ENCODE measurements at regions not wholly inside any gene's neighbourhood (a gene's known extent, or its start where the extent isn't known, plus 50 kb on each side); places are given as distances from the start of the nearest gene placed in this dataset.

GRCh38 chr15:70319466-70319865 lies 221.7 kb upstream of the TLE3 start:
- DNase-seq, result no peak

GRCh38 chr15:70318594-70319465 lies 221.1 kb upstream of the TLE3 start:
- DNase-seq, result no peak

- DNase-seq, result no peak
These were observed 218.4 kb upstream of the TLE3 start for GRCh38 chr15:70316059-70316600.

DNA sequence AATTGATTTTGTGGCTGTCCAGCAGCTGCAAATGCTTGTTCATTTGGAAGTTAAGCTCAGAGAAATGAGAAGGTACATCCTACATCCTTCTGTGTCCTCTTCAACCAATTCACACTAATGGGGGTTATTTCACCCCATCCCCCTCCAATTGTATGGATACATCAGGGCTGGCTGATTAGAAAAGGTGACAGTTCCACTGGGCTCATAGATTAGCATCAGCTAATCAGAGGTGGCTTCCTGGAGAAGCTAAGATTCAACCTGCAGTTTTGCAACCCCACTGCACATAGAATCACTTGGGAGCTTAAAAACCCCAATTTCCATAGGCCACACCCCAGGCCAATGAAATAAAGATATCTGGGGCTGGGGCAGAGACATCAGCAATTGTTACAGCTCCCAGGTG lies 217.7 kb upstream of the TLE3 start:
- no peak for DNase-seq

- DNase-seq, result no peak
These were observed 217.0 kb upstream of the TLE3 start for GRCh38 chr15:70314688-70315087.

DNA sequence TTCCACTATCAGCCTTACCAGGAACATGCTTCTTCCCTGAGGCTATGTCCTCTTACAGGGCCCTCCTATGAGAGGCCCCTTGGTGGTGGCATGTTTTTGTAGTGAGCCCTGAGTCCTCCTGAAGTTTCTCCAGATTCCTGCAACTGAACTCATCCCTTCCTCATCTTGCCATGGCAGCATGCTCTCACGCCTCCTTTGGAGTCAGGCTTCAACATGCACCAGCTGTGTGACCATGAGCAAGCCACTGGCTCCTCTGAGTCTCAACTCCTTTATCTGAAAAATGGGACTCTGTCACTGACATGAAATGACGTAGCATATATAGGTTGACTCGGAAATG lies 216.3 kb upstream of the TLE3 start:
- no peak for DNase-seq

DNA sequence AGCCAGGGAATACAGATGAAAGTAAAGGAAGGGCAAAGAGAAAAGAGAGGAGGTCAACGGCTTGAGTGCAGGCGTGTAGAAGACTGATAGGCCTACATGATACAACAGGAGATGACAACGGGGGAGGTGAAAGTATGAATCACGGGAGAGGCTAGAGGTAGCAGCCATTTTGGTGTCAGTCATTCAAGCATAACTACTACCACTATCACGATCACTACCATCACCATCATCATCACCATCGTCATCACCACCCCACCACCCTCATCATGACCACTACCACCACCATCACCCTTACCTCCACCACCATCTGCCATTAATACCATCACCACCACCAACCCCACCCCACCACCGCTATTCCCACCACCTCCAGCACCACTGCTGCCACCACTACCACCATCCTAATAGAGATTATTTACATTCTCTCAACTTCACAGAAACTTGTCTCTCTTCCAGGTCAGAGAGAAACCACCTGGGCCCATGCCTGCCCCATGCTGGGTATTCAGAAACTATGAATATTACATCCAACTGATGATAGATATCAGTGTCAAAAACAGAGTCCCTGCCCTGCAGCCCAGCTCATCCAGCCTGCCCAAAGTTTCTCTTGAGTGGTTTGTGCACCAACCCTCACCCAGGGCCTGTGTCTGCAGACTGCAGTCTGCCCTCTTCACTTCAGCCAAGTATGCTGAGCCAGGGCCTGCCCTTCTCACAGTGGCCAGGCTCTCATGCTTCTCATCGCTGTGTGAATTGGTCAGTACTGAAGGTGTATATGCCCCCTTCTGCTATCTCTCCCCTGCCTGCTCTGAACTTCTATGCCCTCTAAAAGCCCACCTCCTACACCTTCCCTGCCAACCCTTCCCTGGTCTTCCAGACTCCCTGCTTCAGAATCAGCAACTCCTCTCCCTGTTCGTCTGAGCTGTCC lies 215.6 kb upstream of the TLE3 start:
- no peak for DNase-seq

DNA sequence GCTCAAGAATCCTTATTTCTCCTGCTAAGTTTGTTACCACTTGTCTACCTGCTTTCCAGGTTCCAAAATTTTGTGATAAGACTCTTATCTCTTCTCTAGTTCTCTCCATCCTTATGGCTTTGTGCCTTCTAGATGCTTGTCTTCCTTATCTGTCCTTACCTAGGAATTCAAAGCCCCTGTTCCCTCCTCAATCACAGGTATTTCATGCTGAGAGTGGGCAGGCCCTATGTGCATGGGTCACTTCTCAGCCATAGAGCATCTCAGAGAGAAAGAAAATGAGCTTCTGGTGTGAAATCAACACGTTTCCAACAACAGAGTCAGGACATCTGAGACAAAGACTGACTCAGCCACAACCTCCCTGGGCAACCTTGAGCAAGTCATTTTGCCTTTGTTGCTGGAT lies 214.1 kb upstream of the TLE3 start:
- no peak for DNase-seq

DNA sequence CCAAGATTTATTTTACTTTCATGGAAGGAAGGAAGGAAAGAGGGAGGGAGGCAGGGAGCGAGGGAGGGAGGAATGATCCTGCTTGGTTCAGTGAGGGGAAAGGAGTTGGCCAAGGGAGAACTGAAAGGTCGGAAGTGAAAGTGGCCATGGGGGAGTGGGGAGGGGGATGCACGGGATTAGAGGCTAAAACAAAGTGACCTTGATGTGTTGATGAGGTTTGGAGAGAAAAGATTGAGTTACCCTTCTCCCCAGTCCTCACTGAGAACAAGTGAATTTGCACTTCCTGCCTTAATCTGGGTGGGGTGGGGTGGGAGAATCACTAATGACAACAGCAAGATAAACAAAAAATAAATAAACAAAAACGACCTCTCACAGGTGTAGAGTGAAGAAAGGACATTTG lies 212.0 kb upstream of the TLE3 start:
- no peak for DNase-seq

DNA sequence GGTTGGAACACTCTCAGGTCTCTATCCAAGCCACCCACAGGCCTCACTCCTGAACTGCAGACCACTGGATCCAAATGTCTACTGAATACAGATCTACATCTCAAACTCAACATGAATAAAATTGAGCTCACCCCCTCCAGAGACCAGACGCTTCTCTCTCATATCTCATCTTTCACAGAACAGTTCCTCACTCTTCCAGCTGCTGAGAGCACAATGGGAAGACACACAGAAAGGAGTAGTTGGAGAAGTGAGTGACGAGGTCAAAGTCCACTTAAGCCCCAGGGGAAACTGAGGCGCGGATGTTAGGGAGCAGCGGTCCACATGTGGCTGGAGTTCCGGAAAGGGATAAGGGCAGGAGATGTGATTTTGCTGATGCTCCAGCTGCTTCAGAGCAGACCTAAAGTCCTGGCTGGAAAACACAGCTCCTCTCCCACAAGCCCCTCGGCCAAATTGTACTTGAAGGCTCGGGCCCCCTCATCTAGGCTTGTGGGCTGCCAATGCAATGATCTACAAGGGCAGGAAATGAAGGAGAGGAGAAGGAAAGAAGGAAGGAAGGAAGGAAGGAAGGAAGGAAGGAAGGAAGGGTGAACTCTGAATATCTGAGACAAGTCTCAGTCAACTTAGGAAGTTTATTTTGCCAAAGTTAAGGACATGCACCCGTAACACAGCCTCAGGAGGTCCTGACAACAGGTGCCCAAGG lies 211.2 kb upstream of the TLE3 start:
- no peak for DNase-seq

DNA sequence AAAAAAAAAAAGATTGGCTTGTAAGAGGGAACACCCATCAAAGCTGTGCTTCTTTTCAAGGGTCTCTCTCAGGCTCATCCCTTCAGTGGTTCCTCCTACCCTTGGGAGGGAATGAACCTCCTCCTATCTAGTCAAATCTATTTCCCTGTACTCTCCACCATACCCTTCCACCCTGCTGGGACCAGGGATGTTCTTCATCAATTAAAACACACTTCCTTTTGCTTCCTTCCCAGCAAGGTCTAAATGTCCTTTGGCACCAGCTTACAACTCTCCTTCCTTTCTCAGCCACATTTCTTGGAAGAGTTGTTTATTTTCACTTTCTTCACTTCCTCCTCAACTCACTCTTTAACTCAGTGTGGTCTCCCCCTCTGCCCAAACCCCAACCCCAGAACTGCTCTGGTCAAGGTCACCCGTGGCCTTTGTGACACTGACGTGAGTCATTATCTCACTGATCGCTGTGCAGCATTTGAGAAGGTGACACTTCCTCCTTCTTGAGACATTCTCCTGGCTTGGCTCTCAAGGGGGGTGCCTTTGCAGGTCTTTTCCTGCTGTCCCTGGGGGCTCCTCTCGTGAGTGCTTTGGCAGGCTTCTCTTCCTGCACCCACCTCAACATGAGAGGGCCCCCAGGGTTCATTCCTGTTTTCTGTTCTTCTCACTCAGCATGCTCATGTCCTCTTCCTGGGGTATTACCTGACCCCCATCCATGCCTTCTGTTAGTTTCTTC lies 210.5 kb upstream of the TLE3 start:
- no peak for DNase-seq

- no peak for DNase-seq
These were observed 208.9 kb upstream of the TLE3 start for GRCh38 chr15:70306582-70306981.

DNA sequence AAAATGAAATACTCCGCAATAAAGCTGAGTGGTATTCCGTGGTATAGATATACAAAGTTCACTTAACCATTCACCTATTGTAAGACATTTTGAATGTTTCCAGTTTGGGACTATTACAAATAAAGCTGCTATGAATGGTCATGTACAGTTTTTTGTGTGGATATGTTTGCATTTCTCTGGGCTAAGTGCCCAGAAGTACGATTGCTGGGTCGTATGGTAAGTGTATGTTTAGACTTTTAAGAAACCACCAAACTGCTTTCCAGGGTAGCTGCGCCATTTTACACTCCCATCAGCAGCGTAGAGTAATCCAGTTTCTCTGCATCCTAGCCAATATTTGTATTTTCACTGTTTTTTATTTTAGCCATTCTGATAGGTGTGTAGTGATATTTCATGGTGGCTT lies 208.4 kb upstream of the TLE3 start:
- DNase-seq, result no peak

- DNase-seq, result no peak
These were observed 206.3 kb upstream of the TLE3 start for GRCh38 chr15:70303981-70304380.

GRCh38 chr15:70302360-70302759 lies 204.6 kb upstream of the TLE3 start:
- DNase-seq, result no peak

DNA sequence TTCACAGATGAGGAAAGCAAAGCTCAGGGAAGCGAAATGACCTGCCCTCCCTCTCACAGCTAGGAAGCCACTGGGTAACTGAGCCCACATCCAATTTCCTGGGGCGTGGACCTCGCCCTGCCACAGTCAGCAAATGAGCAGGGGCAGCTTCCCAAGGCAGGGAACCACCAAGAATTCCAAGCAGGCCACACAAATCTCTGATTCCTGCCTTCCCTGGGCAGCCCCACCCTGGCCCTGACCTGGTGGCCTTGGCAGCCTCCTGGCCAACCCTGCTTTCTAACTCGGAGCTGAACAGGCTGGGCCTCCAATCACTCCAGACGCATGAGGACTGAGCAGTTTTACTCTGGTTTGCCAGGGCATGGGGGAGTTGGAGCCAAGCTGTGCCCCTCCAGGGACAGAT lies 203.7 kb upstream of the TLE3 start:
- DNase-seq, result no peak

- no peak for DNase-seq
These were observed 202.5 kb upstream of the TLE3 start for GRCh38 chr15:70299931-70300869.

- no peak for DNase-seq
These were observed 199.8 kb upstream of the TLE3 start for GRCh38 chr15:70297465-70298058.

DNA sequence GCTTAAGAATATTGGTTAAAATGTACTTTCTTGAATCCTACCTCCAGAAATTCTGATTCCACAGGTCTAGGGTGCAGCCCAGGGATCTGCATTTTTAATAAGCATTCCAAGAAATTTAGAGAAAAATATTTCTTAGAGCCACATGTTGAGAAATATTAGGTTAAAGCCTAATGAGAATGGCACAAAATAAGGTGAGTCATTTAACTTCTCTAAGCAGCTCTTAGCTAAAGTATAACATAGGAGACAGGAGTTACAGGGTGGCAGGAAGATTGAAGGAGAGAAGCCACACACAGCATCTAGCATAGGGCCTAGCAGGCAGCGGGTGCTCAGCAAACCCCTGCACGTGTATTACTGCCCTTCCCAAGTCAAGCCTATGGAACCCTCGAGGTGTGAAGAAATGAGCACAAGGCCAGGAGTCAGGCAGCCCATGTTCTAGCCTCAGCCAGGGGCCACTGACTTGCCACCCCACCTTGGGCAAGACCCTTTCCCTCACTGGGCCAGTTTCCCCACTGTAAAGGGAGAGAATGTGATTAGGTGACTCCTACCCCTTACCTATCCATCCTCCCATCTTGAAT lies 197.1 kb upstream of the TLE3 start:
- no peak for DNase-seq
